ENCODE measurements at regions not wholly inside any gene's neighbourhood (a gene's known extent, or its start where the extent isn't known, plus 50 kb on each side); places are given as distances from the start of the nearest gene placed in this dataset.

DNA sequence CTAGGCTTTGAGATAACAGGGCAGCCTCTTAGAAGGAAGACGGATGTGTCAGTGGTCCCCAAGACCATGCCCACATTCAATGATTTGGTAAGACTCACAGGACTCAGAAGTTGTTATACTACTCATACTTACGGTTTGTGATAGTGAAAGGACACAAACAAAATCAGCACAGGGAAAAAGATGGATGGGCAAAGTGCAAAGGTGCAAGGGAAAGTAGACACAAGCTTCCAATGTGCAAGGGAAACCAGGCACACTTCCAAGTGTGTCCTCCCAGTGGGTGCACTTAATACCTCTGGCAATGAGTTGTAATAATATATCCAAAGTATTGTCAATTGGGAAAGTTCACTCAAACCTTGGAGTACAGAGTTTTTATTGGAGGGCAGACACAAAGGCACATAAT is 53.8 kb upstream of the VCX start:
- Histone ChIP-seq H3K27me3 (ENCODE audit: control insufficient read depth in 2 of 2, insufficient read depth in 2 of 2, low read length in 2 of 2) (no peaks in the 10 kb centered on the region), H3K4me3 (ENCODE audit: low read length) (no peak overlapping the region), H3K36me3 (ENCODE audit: control insufficient read depth in 2 of 3, insufficient read depth in 3 of 3, low read length in 3 of 3) (no peaks in the 10 kb centered on the region), H3K9me3 (ENCODE audit: control insufficient read depth in 2 of 3, low read length in 3 of 3) (no peaks in the 10 kb centered on the region), H3K27ac (ENCODE audit: low read depth, low read length) (no peak overlapping the region), H3K4me1 (ENCODE audit: control insufficient read depth in 2 of 2, insufficient read depth in 2 of 2, low read length in 2 of 2) (no peaks in the 10 kb centered on the region)
- Mint-ChIP-seq H3K4me3 (no peak overlapping the region), H3K36me3 (no peaks in the 10 kb centered on the region), H3K9me3 (peaks cover 0 to 38% (median 5%) of the 10 kb centered on the region in 11 donors), H3K27ac (no peak overlapping the region), H3K27me3 (no peaks in the 10 kb centered on the region), H3K4me1 (no peaks in the 10 kb centered on the region)
- intact Hi-C loops (cut with micrococcal nuclease): no loop called here
- no peak for DNase-seq
- ATAC-seq: no peak
- POLR2A ChIA-PET: no interaction called here
- CTCF ChIA-PET: no interaction called here

DNA sequence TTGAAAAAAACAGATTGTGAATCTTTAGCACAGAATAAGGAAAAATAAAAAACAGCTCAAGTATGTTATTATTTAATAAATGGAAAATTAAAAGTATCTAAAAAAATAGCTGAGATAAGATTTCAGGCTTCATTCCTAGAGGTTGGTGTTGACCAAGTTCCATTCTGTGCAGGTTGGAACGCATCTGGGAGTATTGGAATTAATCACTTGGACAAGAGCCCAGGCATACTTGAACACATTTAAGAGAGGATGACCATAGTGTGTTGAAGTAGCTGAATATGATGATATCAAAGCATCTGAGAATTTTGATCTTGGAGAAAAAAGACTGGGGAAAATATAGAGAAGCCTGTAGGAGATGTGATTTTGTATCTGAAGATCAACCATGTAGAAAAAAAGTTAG is 54.6 kb upstream of the VCX start:
- DNase-seq (no peak), ATAC-seq (no peak)
- no peak overlapping the region for H3K27ac Mint-ChIP-seq
- no peaks in the 10 kb centered on the region for H3K4me1 ChIP-seq (ENCODE audit: control insufficient read depth in 2 of 2, insufficient read depth in 2 of 2, low read length in 2 of 2)
- H3K9me3 Mint-ChIP-seq: peaks cover 0 to 42% (median 5%) of the 10 kb centered on the region in 11 donors
- no peak overlapping the region for H3K27ac ChIP-seq (ENCODE audit: low read depth, low read length)
- H3K4me3 Mint-ChIP-seq: no peak overlapping the region
- no peaks in the 10 kb centered on the region for H3K36me3 Mint-ChIP-seq
- no peaks in the 10 kb centered on the region for H3K36me3 ChIP-seq (ENCODE audit: control insufficient read depth in 2 of 3, insufficient read depth in 3 of 3, low read length in 3 of 3)
- H3K9me3 ChIP-seq (ENCODE audit: control insufficient read depth in 2 of 3, low read length in 3 of 3): no peaks in the 10 kb centered on the region
- POLR2A ChIA-PET: no interaction called here
- H3K4me1 Mint-ChIP-seq: no peaks in the 10 kb centered on the region
- CTCF ChIA-PET: no interaction called here
- no peaks in the 10 kb centered on the region for H3K27me3 Mint-ChIP-seq
- no peaks in the 10 kb centered on the region for H3K27me3 ChIP-seq (ENCODE audit: control insufficient read depth in 2 of 2, insufficient read depth in 2 of 2, low read length in 2 of 2)
- intact Hi-C loops (cut with micrococcal nuclease): no loop called here
- no peak overlapping the region for H3K4me3 ChIP-seq (ENCODE audit: low read length)

DNA sequence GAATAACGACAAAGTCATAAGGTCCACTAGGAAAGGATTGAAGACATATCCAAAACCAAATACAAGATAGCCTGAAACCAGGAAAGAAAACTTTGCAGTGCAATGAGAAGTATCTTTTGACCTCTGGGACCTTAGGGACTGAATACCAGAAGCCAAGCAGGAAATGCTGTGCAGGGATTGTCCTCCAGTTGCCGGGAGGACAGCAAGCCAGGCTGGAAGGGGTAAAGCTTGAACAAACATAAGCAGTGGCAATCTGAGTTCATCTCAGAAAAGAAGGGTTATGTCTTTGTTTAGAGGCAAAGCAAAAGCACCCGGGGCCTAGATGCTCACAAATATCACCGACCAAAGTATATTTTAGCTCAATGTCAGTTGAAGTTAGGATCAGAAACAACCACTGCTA is 55.3 kb upstream of the VCX start:
- Mint-ChIP-seq H3K27ac (no peak overlapping the region), H3K36me3 (no peaks in the 10 kb centered on the region), H3K27me3 (no peaks in the 10 kb centered on the region), H3K4me1 (no peaks in the 10 kb centered on the region), H3K9me3 (peaks cover 0 to 42% (median 5%) of the 10 kb centered on the region in 11 donors), H3K4me3 (no peak overlapping the region)
- no peaks in the 10 kb centered on the region for H3K9me3 ChIP-seq (ENCODE audit: control insufficient read depth in 2 of 3, low read length in 3 of 3)
- no peaks in the 10 kb centered on the region for H3K36me3 ChIP-seq (ENCODE audit: control insufficient read depth in 2 of 3, insufficient read depth in 3 of 3, low read length in 3 of 3)
- H3K27me3 ChIP-seq (ENCODE audit: control insufficient read depth in 2 of 2, insufficient read depth in 2 of 2, low read length in 2 of 2): no peaks in the 10 kb centered on the region
- intact Hi-C loops (cut with micrococcal nuclease): no loop called here
- no peak overlapping the region for H3K4me3 ChIP-seq (ENCODE audit: low read length)
- ChIA-PET CTCF (no interaction called here), POLR2A (no interaction called here)
- DNase-seq (no peak), ATAC-seq (no peak)
- no peaks in the 10 kb centered on the region for H3K4me1 ChIP-seq (ENCODE audit: control insufficient read depth in 2 of 2, insufficient read depth in 2 of 2, low read length in 2 of 2)
- H3K27ac ChIP-seq (ENCODE audit: low read depth, low read length): no peak overlapping the region

DNA sequence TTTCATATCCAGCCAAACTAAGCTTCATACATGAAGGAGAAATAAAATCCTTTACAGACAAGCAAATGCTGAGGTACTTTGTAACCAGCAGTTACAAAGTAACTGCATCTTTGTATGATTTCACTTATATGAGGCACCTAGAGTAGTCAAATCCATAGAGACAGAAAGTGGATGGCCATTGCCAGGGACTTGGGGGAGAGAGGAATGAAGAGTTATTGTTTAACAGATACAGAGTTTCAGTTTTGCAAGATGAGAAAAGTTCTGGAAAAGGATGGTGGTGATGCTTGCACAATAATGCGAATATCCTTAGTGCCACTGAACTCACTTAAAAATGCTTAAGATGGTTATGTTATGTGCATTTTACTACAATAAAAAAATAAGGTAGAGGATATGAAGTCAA is 58.4 kb upstream of the VCX start:
- Histone ChIP-seq H3K27me3 (ENCODE audit: control insufficient read depth in 2 of 2, insufficient read depth in 2 of 2, low read length in 2 of 2) (no peaks in the 10 kb centered on the region), H3K4me1 (ENCODE audit: control insufficient read depth in 2 of 2, insufficient read depth in 2 of 2, low read length in 2 of 2) (no peaks in the 10 kb centered on the region), H3K4me3 (ENCODE audit: low read length) (no peak overlapping the region), H3K9me3 (ENCODE audit: control insufficient read depth in 2 of 3, low read length in 3 of 3) (no peaks in the 10 kb centered on the region), H3K27ac (ENCODE audit: low read depth, low read length) (no peak overlapping the region), H3K36me3 (ENCODE audit: control insufficient read depth in 2 of 3, insufficient read depth in 3 of 3, low read length in 3 of 3) (no peaks in the 10 kb centered on the region)
- POLR2A ChIA-PET: no interaction called here
- no peak for DNase-seq
- H3K4me3 Mint-ChIP-seq: no peak overlapping the region
- no peak overlapping the region for H3K27ac Mint-ChIP-seq
- CTCF ChIA-PET: no interaction called here
- peaks cover 0 to 27% (median 1%) of the 10 kb centered on the region in 11 donors for H3K9me3 Mint-ChIP-seq
- no peak for ATAC-seq
- H3K36me3 Mint-ChIP-seq: no peaks in the 10 kb centered on the region
- no peaks in the 10 kb centered on the region for H3K4me1 Mint-ChIP-seq
- no peaks in the 10 kb centered on the region for H3K27me3 Mint-ChIP-seq
- intact Hi-C loops (cut with micrococcal nuclease): no loop called here

DNA sequence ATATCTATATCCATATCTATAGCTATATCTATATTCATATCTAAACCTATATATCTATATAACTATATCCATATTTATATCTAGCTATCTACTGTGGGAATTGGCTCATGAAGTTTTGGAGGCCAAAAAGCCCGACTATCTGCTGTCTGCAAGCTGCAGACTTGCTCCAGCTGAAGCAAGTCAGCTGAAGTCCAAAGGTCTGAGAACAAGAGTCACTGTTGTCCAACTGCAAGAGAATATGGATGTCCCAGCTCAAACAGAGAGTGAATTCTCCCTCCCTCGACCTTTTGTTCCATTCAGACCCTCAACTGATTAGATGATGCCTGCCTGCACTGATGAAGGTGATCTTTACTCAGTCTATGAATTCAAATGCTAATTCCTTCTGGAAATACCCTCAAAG is 63.3 kb upstream of the VCX start:
- intact Hi-C loops (cut with micrococcal nuclease): no loop called here
- POLR2A ChIA-PET: no interaction called here
- Histone ChIP-seq H3K4me3 (ENCODE audit: low read length) (no peak overlapping the region), H3K27ac (ENCODE audit: low read depth, low read length) (no peak overlapping the region), H3K36me3 (ENCODE audit: control insufficient read depth in 2 of 3, insufficient read depth in 3 of 3, low read length in 3 of 3) (no peaks in the 10 kb centered on the region), H3K27me3 (ENCODE audit: control insufficient read depth in 2 of 2, insufficient read depth in 2 of 2, low read length in 2 of 2) (no peaks in the 10 kb centered on the region), H3K4me1 (ENCODE audit: control insufficient read depth in 2 of 2, insufficient read depth in 2 of 2, low read length in 2 of 2) (no peaks in the 10 kb centered on the region), H3K9me3 (ENCODE audit: control insufficient read depth in 2 of 3, low read length in 3 of 3) (no peaks in the 10 kb centered on the region)
- Mint-ChIP-seq H3K27me3 (no peaks in the 10 kb centered on the region), H3K4me3 (no peak overlapping the region), H3K36me3 (no peaks in the 10 kb centered on the region), H3K9me3 (peaks cover 0 to 10% (median 0%) of the 10 kb centered on the region in 11 donors), H3K4me1 (no peaks in the 10 kb centered on the region), H3K27ac (no peak overlapping the region)
- ATAC-seq (no peak), DNase-seq (no peak)
- CTCF ChIA-PET: no interaction called here

DNA sequence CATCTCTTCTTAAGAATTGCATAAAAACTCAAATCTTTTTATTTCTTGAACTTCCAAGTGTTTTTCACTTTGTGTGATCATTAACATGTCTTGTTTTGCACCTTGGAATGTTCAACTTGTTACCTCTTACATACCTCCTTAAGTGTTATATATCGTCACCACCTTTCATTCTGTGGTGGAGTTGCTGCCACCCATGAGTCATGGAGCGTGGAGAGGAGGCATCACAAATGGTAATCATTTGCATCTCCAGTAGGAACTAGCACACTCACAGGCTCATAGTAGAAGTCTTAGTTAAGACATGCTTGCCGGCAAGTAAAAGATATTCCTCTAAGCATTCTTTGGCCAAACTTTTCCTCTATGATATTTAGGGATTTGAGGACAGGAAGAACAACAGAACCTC is 67.0 kb upstream of the VCX start:
- Histone ChIP-seq H3K4me1 (ENCODE audit: control insufficient read depth in 2 of 2, insufficient read depth in 2 of 2, low read length in 2 of 2) (no peaks in the 10 kb centered on the region), H3K27ac (ENCODE audit: low read depth, low read length) (no peak overlapping the region), H3K36me3 (ENCODE audit: control insufficient read depth in 2 of 3, insufficient read depth in 3 of 3, low read length in 3 of 3) (no peaks in the 10 kb centered on the region), H3K4me3 (ENCODE audit: low read length) (no peak overlapping the region), H3K9me3 (ENCODE audit: control insufficient read depth in 2 of 3, low read length in 3 of 3) (no peaks in the 10 kb centered on the region), H3K27me3 (ENCODE audit: control insufficient read depth in 2 of 2, insufficient read depth in 2 of 2, low read length in 2 of 2) (no peaks in the 10 kb centered on the region)
- ChIA-PET CTCF (no interaction called here), POLR2A (no interaction called here)
- Mint-ChIP-seq H3K36me3 (no peaks in the 10 kb centered on the region), H3K27ac (no peak overlapping the region), H3K4me3 (no peak overlapping the region), H3K4me1 (no peaks in the 10 kb centered on the region), H3K27me3 (no peaks in the 10 kb centered on the region), H3K9me3 (peaks cover 0 to 3% (median 0%) of the 10 kb centered on the region in 11 donors)
- DNase-seq (no peak), ATAC-seq (no peak)
- intact Hi-C loops (cut with micrococcal nuclease): no loop called here

DNA sequence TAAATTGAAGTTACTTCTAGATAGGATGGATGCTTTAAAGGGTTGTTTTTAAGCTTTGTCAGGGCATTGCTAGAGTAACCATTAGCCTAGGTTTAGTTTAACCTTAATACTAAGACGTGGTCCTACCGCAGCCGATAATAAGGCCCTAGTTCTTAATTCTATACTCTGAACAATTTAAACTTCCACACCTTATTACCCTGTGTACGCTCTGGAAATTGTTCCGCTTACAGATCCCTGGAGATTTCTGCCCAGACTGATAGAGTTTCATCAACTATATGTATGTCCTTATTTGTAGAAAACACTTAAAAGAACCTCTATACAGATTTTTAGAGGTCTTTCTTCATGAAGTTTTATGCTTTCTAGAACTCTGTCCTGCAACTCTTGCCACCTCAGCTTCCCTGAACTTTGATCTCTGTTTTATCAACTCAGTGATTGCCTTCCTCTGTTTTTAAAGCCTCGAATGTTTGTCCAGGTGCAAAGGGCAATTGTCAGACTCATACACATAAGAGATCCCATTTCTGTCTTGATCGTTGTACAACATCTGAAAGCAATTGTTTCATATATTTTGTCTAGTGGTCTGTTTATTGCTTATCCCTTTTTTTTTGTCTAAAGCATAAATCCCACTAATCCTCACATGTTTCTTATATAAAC is 71.1 kb upstream of the VCX start:
- no peak overlapping the region for H3K4me3 Mint-ChIP-seq
- H3K4me3 ChIP-seq (ENCODE audit: low read length): no peak overlapping the region
- no peak overlapping the region for H3K27ac ChIP-seq (ENCODE audit: low read depth, low read length)
- H3K9me3 Mint-ChIP-seq: peaks cover 0 to 11% (median 0%) of the 10 kb centered on the region in 11 donors
- no peak overlapping the region for H3K27ac Mint-ChIP-seq
- no peaks in the 10 kb centered on the region for H3K27me3 Mint-ChIP-seq
- H3K4me1 ChIP-seq (ENCODE audit: control insufficient read depth in 2 of 2, insufficient read depth in 2 of 2, low read length in 2 of 2): no peaks in the 10 kb centered on the region
- POLR2A ChIA-PET: no interaction called here
- CTCF ChIA-PET: no interaction called here
- H3K36me3 ChIP-seq (ENCODE audit: control insufficient read depth in 2 of 3, insufficient read depth in 3 of 3, low read length in 3 of 3): no peaks in the 10 kb centered on the region
- DNase-seq (no peak), ATAC-seq (no peak)
- H3K9me3 ChIP-seq (ENCODE audit: control insufficient read depth in 2 of 3, low read length in 3 of 3): no peaks in the 10 kb centered on the region
- H3K36me3 Mint-ChIP-seq: no peaks in the 10 kb centered on the region
- H3K27me3 ChIP-seq (ENCODE audit: control insufficient read depth in 2 of 2, insufficient read depth in 2 of 2, low read length in 2 of 2): no peaks in the 10 kb centered on the region
- intact Hi-C loops (cut with micrococcal nuclease): no loop called here
- no peaks in the 10 kb centered on the region for H3K4me1 Mint-ChIP-seq

Data from naive thymus-derived CD4-positive, alpha-beta T cell (primary cell).